BE2C (cell line): ENCODE measurements at regions not wholly inside any gene's neighbourhood (a gene's known extent, or its start where the extent isn't known, plus 50 kb on each side); places are given as distances from the start of the nearest gene placed in this dataset.

Experiments used
- DNase-seq: peaks from one replicate; pipeline ENCODE4 v3.0.0-alpha.2; 2020
- H3K27me3 ChIP-seq: fragments of 250-450 bp; sonication (Bioruptor Pico); 2 replicates; pipeline ENCODE4 v1.5.1; 2020; ENCODE audit warnings: mild to moderate bottlenecking
- H3K36me3 ChIP-seq: fragments of 250-450 bp; sonication (Bioruptor Pico); 2 replicates; pipeline ENCODE4 v1.5.1; 2020; ENCODE audit warnings: mild to moderate bottlenecking
- H3K4me1 ChIP-seq: fragments of 250-450 bp; sonication (Bioruptor Pico); 2 replicates; pipeline ENCODE4 v1.5.1; 2020
- H3K4me3 ChIP-seq: 2 replicates; pipeline ENCODE4 v1.5.1; 2011; ENCODE audit warnings: low read depth, low read length
- H3K9me3 ChIP-seq: fragments of 250-450 bp; sonication (Bioruptor Pico); 2 replicates; pipeline ENCODE4 v1.5.1; 2020
- CTCF ChIP-seq: IDR thresholded peaks from 2 replicates; pipeline ENCODE4 v1.5.1; 2012; ENCODE audit warnings: mild to moderate bottlenecking, low read depth, low read length

DNA sequence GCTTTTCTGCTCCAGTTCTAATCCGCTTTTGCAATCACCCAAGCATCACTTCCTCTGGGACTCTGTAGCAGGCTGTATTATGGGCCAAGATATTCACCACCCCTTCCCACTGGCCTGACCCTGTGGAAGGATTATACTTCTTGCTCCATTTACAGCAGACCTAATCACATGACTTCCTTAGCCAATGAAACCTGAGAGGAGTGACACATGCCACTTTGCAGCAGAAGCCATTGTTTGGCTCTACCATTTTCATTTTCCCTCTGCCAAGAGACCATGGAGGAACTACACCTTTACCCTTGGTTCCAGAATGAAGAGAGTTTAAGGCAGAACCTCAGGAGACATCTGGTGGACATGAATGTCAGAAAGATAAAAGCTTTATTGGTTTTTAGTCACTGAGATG lies 134.9 kb upstream of the HSD17B12 start:
- TF ChIP-seq CTCF: no peak
- H3K4me3 ChIP-seq: no peak overlapping the region

GRCh38 chr11:43546561-43547429 lies 133.7 kb upstream of the HSD17B12 start:
- no peak for TF ChIP-seq CTCF
- H3K36me3 ChIP-seq: no peaks in the 10 kb centered on the region
- no peaks in the 10 kb centered on the region for H3K9me3 ChIP-seq
- no peak overlapping the region for H3K4me3 ChIP-seq
- no peaks in the 10 kb centered on the region for H3K27me3 ChIP-seq
- DNase-seq: no peak
- H3K4me1 ChIP-seq: no peaks in the 10 kb centered on the region

More for the DNA sequence above, 134.9 kb upstream of the HSD17B12 start:
- no peaks in the 10 kb centered on the region for H3K4me1 ChIP-seq
- no peaks in the 10 kb centered on the region for H3K36me3 ChIP-seq
- no peaks in the 10 kb centered on the region for H3K9me3 ChIP-seq
- no peak for DNase-seq
- H3K27me3 ChIP-seq: no peaks in the 10 kb centered on the region

- H3K4me3 ChIP-seq: no peak overlapping the region
- no peak for DNase-seq
- no peak for TF ChIP-seq CTCF
Measured at GRCh38 chr11:43547430-43547831, 133.1 kb upstream of the HSD17B12 start.

DNA sequence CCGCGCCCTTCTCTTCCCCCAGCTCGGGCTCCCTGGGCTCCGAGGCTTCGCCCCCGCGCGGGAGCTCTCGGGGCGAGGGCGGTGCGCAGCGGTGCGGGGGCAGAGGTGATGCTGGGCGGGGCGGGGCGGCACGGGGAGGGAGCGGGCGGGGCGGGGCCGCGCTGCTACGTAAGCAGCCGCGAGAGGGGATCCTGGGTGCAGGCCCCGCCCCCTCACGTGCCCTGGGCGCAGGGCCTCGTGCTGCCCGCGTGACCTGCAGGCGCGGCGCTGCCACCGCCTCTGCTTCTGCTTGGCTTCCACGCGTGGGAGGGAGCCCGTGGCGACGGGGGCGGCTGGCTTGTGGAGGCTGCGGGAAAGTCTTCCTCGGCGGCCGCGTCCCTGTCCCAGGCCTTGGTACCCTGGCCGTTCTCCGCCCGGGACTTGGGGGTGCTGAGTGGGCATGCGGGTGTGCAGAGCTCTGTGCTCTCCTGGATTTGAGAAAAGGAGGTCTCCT lies 132.6 kb upstream of the HSD17B12 start:
- TF ChIP-seq CTCF: no peak
- Histone ChIP-seq H3K4me1 (no peaks in the 10 kb centered on the region), H3K27me3 (no peaks in the 10 kb centered on the region), H3K4me3 (no peak overlapping the region), H3K36me3 (no peaks in the 10 kb centered on the region), H3K9me3 (no peaks in the 10 kb centered on the region)
- no peak for DNase-seq

More at GRCh38 chr11:43547430-43547831, 133.1 kb upstream of the HSD17B12 start:
- H3K36me3 ChIP-seq: no peaks in the 10 kb centered on the region
- H3K27me3 ChIP-seq: no peaks in the 10 kb centered on the region
- H3K9me3 ChIP-seq: no peaks in the 10 kb centered on the region
- H3K4me1 ChIP-seq: no peaks in the 10 kb centered on the region

GRCh38 chr11:43548916-43549315 lies 131.6 kb upstream of the HSD17B12 start:
- DNase-seq: no peak
- H3K4me3 ChIP-seq: no peak overlapping the region

More at GRCh38 chr11:43548916-43549315, 131.6 kb upstream of the HSD17B12 start:
- H3K36me3 ChIP-seq: no peaks in the 10 kb centered on the region
- H3K27me3 ChIP-seq: no peaks in the 10 kb centered on the region
- TF ChIP-seq CTCF: no peak
- no peaks in the 10 kb centered on the region; the same call in 1 of the 2 replicates for H3K4me1 ChIP-seq
- no peaks in the 10 kb centered on the region for H3K9me3 ChIP-seq
